ENCODE measurements at regions not wholly inside any gene's neighbourhood (a gene's known extent, or its start where the extent isn't known, plus 50 kb on each side); places are given as distances from the start of the nearest gene placed in this dataset.

- no peak overlapping the region for H3K27ac Mint-ChIP-seq
- no peaks in the 10 kb centered on the region for H3K4me1 Mint-ChIP-seq (ENCODE audit: low read depth)
- no peak for DNase-seq (ENCODE audit: low spot score, unreplicated experiment)
- TF ChIP-seq CTCF (IDR thresholded peaks at IDR 0.05; ENCODE audit: unreplicated experiment): no peak
- H3K4me3 Mint-ChIP-seq (ENCODE audit: low read depth): no peak overlapping the region
- no peaks in the 10 kb centered on the region for H3K9me3 Mint-ChIP-seq (ENCODE audit: low read depth)
- peaks cover 9% of the 10 kb centered on the region for H3K27me3 Mint-ChIP-seq
- H3K36me3 Mint-ChIP-seq (ENCODE audit: insufficient read depth): no peaks in the 10 kb centered on the region
Observed at GRCh38 chr5:7105358-7105757, 290.6 kb upstream of the ADCY2 start.

GRCh38 chr5:7117961-7118360 is 278.0 kb upstream of the ADCY2 start:
- Mint-ChIP-seq H3K9me3 (ENCODE audit: low read depth) (peaks cover 7% of the 10 kb centered on the region), H3K4me1 (ENCODE audit: low read depth) (no peaks in the 10 kb centered on the region), H3K4me3 (ENCODE audit: low read depth) (no peak overlapping the region), H3K27me3 (peaks cover 6% of the 10 kb centered on the region), H3K27ac (no peak overlapping the region), H3K36me3 (ENCODE audit: insufficient read depth) (no peaks in the 10 kb centered on the region)
- TF ChIP-seq CTCF (IDR thresholded peaks at IDR 0.05; ENCODE audit: unreplicated experiment): no peak
- no peak for DNase-seq (ENCODE audit: low spot score, unreplicated experiment)

GRCh38 chr5:7131680-7132079 is 264.3 kb upstream of the ADCY2 start:
- TF ChIP-seq CTCF (IDR thresholded peaks at IDR 0.05; ENCODE audit: unreplicated experiment): no peak
- no peaks in the 10 kb centered on the region for H3K27me3 Mint-ChIP-seq
- no peaks in the 10 kb centered on the region for H3K4me1 Mint-ChIP-seq (ENCODE audit: low read depth)
- no peak overlapping the region for H3K27ac Mint-ChIP-seq
- no peak for DNase-seq (ENCODE audit: low spot score, unreplicated experiment)
- H3K4me3 Mint-ChIP-seq (ENCODE audit: low read depth): no peak overlapping the region
- no peaks in the 10 kb centered on the region for H3K36me3 Mint-ChIP-seq (ENCODE audit: insufficient read depth)
- peaks cover 20% of the 10 kb centered on the region for H3K9me3 Mint-ChIP-seq (ENCODE audit: low read depth)

GRCh38 chr5:7146886-7147285 is 249.1 kb upstream of the ADCY2 start:
- no peak for TF ChIP-seq CTCF (IDR thresholded peaks at IDR 0.05; ENCODE audit: unreplicated experiment)
- Mint-ChIP-seq H3K36me3 (ENCODE audit: insufficient read depth) (no peaks in the 10 kb centered on the region), H3K9me3 (ENCODE audit: low read depth) (peaks cover 3% of the 10 kb centered on the region), H3K27me3 (no peaks in the 10 kb centered on the region), H3K4me1 (ENCODE audit: low read depth) (peaks cover 17% of the 10 kb centered on the region), H3K4me3 (ENCODE audit: low read depth) (peak overlapping the region; percentile 27), H3K27ac (peak overlapping the region; percentile 97)
- DNase-seq (ENCODE audit: low spot score, unreplicated experiment): no peak

- no peak overlapping the region for H3K4me3 Mint-ChIP-seq (ENCODE audit: low read depth)
- H3K36me3 Mint-ChIP-seq (ENCODE audit: insufficient read depth): peaks cover 5% of the 10 kb centered on the region
- no peak overlapping the region for H3K27ac Mint-ChIP-seq
- no peaks in the 10 kb centered on the region for H3K4me1 Mint-ChIP-seq (ENCODE audit: low read depth)
- TF ChIP-seq CTCF (IDR thresholded peaks at IDR 0.05; ENCODE audit: unreplicated experiment): no peak
- no peak for DNase-seq (ENCODE audit: low spot score, unreplicated experiment)
- no peaks in the 10 kb centered on the region for H3K27me3 Mint-ChIP-seq
- peaks cover 54% of the 10 kb centered on the region for H3K9me3 Mint-ChIP-seq (ENCODE audit: low read depth)
Observed at GRCh38 chr5:7157083-7157482, 238.9 kb upstream of the ADCY2 start.

All from progenitor cell of endocrine pancreas (in vitro differentiated cells).